SU-DHL-6 (cell line): ENCODE measurements at regions not wholly inside any gene's neighbourhood (a gene's known extent, or its start where the extent isn't known, plus 50 kb on each side); places are given as distances from the start of the nearest gene placed in this dataset.

Source experiments
- EZH2phosphoT487 ChIP-seq: fragments of 200-600 bp; sonication (generic), shearing (Covaris generic); conservative IDR thresholded peaks from 2 replicates; pipeline ENCODE4 v1.6.1; 2018; ENCODE audit warnings: mild to moderate bottlenecking, antibody characterized with exemption, low read length, moderate library complexity, mixed read lengths
- TF ChIP-seq, protein P1 (sequence below): fragments of 200-600 bp; sonication (generic); IDR thresholded peaks from one replicate; pipeline ENCODE4 v1.5.1; 2017; ENCODE audit warnings: antibody characterized with exemption, mild to moderate bottlenecking, low read length, moderate library complexity; ENCODE audit not compliant: insufficient read depth, poor library complexity, severe bottlenecking

DNA sequence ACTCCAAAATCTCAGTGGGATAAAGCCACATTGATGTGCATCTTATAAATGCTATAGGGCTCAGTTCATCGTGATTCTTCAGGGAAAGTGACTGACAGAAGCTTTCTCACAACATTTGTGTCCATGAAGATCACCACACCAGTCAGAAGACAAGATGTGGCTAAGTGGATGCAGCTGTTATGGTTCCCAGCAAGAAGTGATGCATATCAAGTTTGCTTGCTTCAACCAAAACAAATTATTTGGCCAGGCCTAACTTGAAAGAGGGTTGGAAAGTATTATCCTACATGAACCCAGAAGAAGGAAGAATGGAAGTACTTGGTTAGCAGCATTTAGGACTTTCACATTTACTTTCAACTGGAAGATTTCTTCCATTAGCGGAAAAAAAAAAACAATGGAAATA lies 210.0 kb upstream of the ACVR2A start:
- TF ChIP-seq, protein P1, sequence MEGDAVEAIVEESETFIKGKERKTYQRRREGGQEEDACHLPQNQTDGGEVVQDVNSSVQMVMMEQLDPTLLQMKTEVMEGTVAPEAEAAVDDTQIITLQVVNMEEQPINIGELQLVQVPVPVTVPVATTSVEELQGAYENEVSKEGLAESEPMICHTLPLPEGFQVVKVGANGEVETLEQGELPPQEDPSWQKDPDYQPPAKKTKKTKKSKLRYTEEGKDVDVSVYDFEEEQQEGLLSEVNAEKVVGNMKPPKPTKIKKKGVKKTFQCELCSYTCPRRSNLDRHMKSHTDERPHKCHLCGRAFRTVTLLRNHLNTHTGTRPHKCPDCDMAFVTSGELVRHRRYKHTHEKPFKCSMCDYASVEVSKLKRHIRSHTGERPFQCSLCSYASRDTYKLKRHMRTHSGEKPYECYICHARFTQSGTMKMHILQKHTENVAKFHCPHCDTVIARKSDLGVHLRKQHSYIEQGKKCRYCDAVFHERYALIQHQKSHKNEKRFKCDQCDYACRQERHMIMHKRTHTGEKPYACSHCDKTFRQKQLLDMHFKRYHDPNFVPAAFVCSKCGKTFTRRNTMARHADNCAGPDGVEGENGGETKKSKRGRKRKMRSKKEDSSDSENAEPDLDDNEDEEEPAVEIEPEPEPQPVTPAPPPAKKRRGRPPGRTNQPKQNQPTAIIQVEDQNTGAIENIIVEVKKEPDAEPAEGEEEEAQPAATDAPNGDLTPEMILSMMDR = no peak
- TF ChIP-seq EZH2phosphoT487 = no peak
